GM12864 (cell line): ENCODE measurements at regions not wholly inside any gene's neighbourhood (a gene's known extent, or its start where the extent isn't known, plus 50 kb on each side); places are given as distances from the start of the nearest gene placed in this dataset.

Experiments
- DNase-seq: peaks from one replicate; pipeline ENCODE4 v3.0.0-alpha.2; 2011; ENCODE audit warnings: low read depth
- H3K4me3 ChIP-seq: 2 replicates; pipeline ENCODE4 v1.5.1; 2011; ENCODE audit warnings: mild to moderate bottlenecking, low read depth, low read length, control low read depth
- CTCF ChIP-seq: IDR thresholded peaks from 2 replicates; pipeline ENCODE4 v1.5.1; 2011; ENCODE audit warnings: low read depth, mild to moderate bottlenecking, moderate library complexity, low read length, control low read depth, inconsistent platforms; ENCODE audit errors: missing control alignments

GRCh38 chr20:61118429-61119224, 133.4 kb upstream of the CDH4 start:
- no peak for TF ChIP-seq CTCF
- DNase-seq, result no peak
- no peak overlapping the region for H3K4me3 ChIP-seq

GRCh38 chr20:61119273-61119672, 132.8 kb upstream of the CDH4 start:
- no peak for TF ChIP-seq CTCF
- DNase-seq, result no peak
- no peak overlapping the region for H3K4me3 ChIP-seq

- DNase-seq, result no peak
- TF ChIP-seq CTCF, result no peak
- no peak overlapping the region for H3K4me3 ChIP-seq
These were observed 132.2 kb upstream of the CDH4 start for GRCh38 chr20:61119794-61120410.

GRCh38 chr20:61120595-61121515, 131.2 kb upstream of the CDH4 start:
- peak; percentile 21 for TF ChIP-seq CTCF
- H3K4me3 ChIP-seq, result no peak overlapping the region
- DNase-seq, result no peak

GRCh38 chr20:61121661-61122060, 130.4 kb upstream of the CDH4 start:
- TF ChIP-seq CTCF, result no peak
- no peak overlapping the region for H3K4me3 ChIP-seq
- no peak for DNase-seq

- DNase-seq, result no peak
- TF ChIP-seq CTCF, result no peak
- no peak overlapping the region for H3K4me3 ChIP-seq
These were observed 128.8 kb upstream of the CDH4 start for GRCh38 chr20:61123286-61123685.
